Skeletal muscle cell (primary cell): ENCODE measurements at regions not wholly inside any gene's neighbourhood (a gene's known extent, or its start where the extent isn't known, plus 50 kb on each side); places are given as distances from the start of the nearest gene placed in this dataset.
"Not testable (repeated sequence)": the region's sequence is repeated elsewhere in the genome, so short reads cannot be mapped to it uniquely, and the experiment has no call there.

Experiments
- DNase-seq: peaks from one replicate; pipeline ENCODE4 v3.0.0-alpha.2; 2010; ENCODE audit warnings: low read depth
- H3K4me3 ChIP-seq: 2 replicates; pipeline ENCODE4 v1.5.1; 2011; ENCODE audit warnings: low read depth, mild to moderate bottlenecking, control low read depth, low read length, moderate library complexity

GRCh38 chr4:85018983-85019382 is 52.5 kb upstream of the WDFY3 start:
- no peak overlapping the region for H3K4me3 ChIP-seq
- no peak for DNase-seq

- H3K4me3 ChIP-seq: no peak overlapping the region
- DNase-seq: no peak
These were observed 52.9 kb upstream of the WDFY3 start for GRCh38 chr4:85019411-85019810.

- no peak for DNase-seq
These were observed 58.2 kb upstream of the WDFY3 start for GRCh38 chr4:85024671-85025070.

GRCh38 chr4:85028910-85029309 is 62.4 kb upstream of the WDFY3 start:
- H3K4me3 ChIP-seq: no peak overlapping the region
- DNase-seq: peak; percentile 79

More at GRCh38 chr4:85024671-85025070, 58.2 kb upstream of the WDFY3 start:
- H3K4me3 ChIP-seq: no peak overlapping the region

- DNase-seq: no peak
- H3K4me3 ChIP-seq: no peak overlapping the region
These were observed 63.0 kb upstream of the WDFY3 start for GRCh38 chr4:85029453-85029852.

GRCh38 chr4:85030156-85030555 is 63.7 kb upstream of the WDFY3 start:
- DNase-seq: no peak
- H3K4me3 ChIP-seq: no peak overlapping the region

- DNase-seq: not testable (repeated sequence)
These were observed 67.3 kb upstream of the WDFY3 start for GRCh38 chr4:85033838-85034237.

GRCh38 chr4:85039526-85039925 is 73.0 kb upstream of the WDFY3 start:
- H3K4me3 ChIP-seq: no peak overlapping the region
- peak; percentile 98 for DNase-seq

More at GRCh38 chr4:85033838-85034237, 67.3 kb upstream of the WDFY3 start:
- H3K4me3 ChIP-seq: not testable (repeated sequence)

- H3K4me3 ChIP-seq, DNase-seq: not testable (repeated sequence)
These were observed 77.5 kb upstream of the WDFY3 start for GRCh38 chr4:85043812-85044496.

GRCh38 chr4:85050736-85051135 is 84.2 kb upstream of the WDFY3 start:
- H3K4me3 ChIP-seq: no peak overlapping the region
- no peak for DNase-seq

GRCh38 chr4:85051526-85051925 is 85.0 kb upstream of the WDFY3 start:
- no peak overlapping the region for H3K4me3 ChIP-seq
- DNase-seq: no peak

- not testable (repeated sequence) for H3K4me3 ChIP-seq, DNase-seq
These were observed 88.4 kb upstream of the WDFY3 start for GRCh38 chr4:85054925-85055324.

- no peak for DNase-seq
- H3K4me3 ChIP-seq: no peak overlapping the region
These were observed 92.1 kb upstream of the WDFY3 start for GRCh38 chr4:85058551-85058950.

- no peak overlapping the region for H3K4me3 ChIP-seq
- DNase-seq: no peak
These were observed 95.5 kb upstream of the WDFY3 start for GRCh38 chr4:85061974-85062373.

- DNase-seq: no peak
- no peak overlapping the region for H3K4me3 ChIP-seq
These were observed 96.0 kb upstream of the WDFY3 start for GRCh38 chr4:85062466-85062865.

- H3K4me3 ChIP-seq: no peak overlapping the region
- DNase-seq: no peak
These were observed 100.9 kb upstream of the WDFY3 start for GRCh38 chr4:85067342-85067741.

- no peak overlapping the region for H3K4me3 ChIP-seq
- no peak for DNase-seq
These were observed 111.5 kb upstream of the WDFY3 start for GRCh38 chr4:85078016-85078415.

GRCh38 chr4:85081196-85081595 is 114.7 kb upstream of the WDFY3 start:
- no peak overlapping the region for H3K4me3 ChIP-seq
- DNase-seq: no peak

- H3K4me3 ChIP-seq: no peak overlapping the region
- peak; percentile 50 for DNase-seq
These were observed 118.0 kb upstream of the WDFY3 start for GRCh38 chr4:85084371-85085094.

GRCh38 chr4:85086721-85087120 is 120.2 kb upstream of the WDFY3 start:
- DNase-seq: no peak

GRCh38 chr4:85092536-85092935 is 126.0 kb upstream of the WDFY3 start:
- DNase-seq: no peak
- H3K4me3 ChIP-seq: no peak overlapping the region

More at GRCh38 chr4:85086721-85087120, 120.2 kb upstream of the WDFY3 start:
- H3K4me3 ChIP-seq: no peak overlapping the region
